Smooth muscle cell (in vitro differentiated cells): ENCODE measurements at regions not wholly inside any gene's neighbourhood (a gene's known extent, or its start where the extent isn't known, plus 50 kb on each side); places are given as distances from the start of the nearest gene placed in this dataset.

Experiments used
- DNase-seq: peaks from one replicate; lab custom pipeline; 2025; ENCODE audit not compliant: unreplicated experiment; lab: John Stamatoyannopoulos, UW
- H2AFZ ChIP-seq: fragments of 200-600 bp; sonication (generic); 2 replicates; pipeline ENCODE4 v1.6.0; 2016; ENCODE audit warnings: antibody characterized with exemption, low read depth, mild to moderate bottlenecking
- H3F3A ChIP-seq: fragments of 200-600 bp; sonication (generic); 2 replicates; pipeline ENCODE4 v1.6.0; 2017; ENCODE audit warnings: antibody characterized with exemption, low read depth
- H3K27ac ChIP-seq: fragments of 200-600 bp; sonication (generic); 2 replicates; pipeline ENCODE4 v1.5.1; 2016; ENCODE audit warnings: low read depth, mild to moderate bottlenecking
- H3K27me3 ChIP-seq: fragments of 200-600 bp; sonication (generic); 2 replicates; pipeline ENCODE4 v1.6.1; 2016; ENCODE audit warnings: low read depth, mild to moderate bottlenecking
- H3K36me3 ChIP-seq: fragments of 200-600 bp; sonication (generic); 2 replicates; pipeline ENCODE4 v1.5.1; 2016; ENCODE audit warnings: low read depth
- H3K4me1 ChIP-seq: fragments of 200-600 bp; sonication (generic); 2 replicates; pipeline ENCODE4 v1.5.1; 2016; ENCODE audit warnings: low read depth
- H3K4me2 ChIP-seq: fragments of 200-600 bp; sonication (generic); 2 replicates; pipeline ENCODE4 v1.6.0; 2016; ENCODE audit warnings: mild to moderate bottlenecking
- H3K4me3 ChIP-seq: fragments of 200-600 bp; sonication (generic); 2 replicates; pipeline ENCODE4 v1.5.1; 2016; ENCODE audit warnings: mild to moderate bottlenecking
- H3K79me2 ChIP-seq: fragments of 200-600 bp; sonication (generic); 2 replicates; pipeline ENCODE4 v1.6.0; 2016; ENCODE audit warnings: low read depth, mild to moderate bottlenecking
- H3K9ac ChIP-seq: fragments of 200-600 bp; sonication (generic); 2 replicates; pipeline ENCODE4 v1.6.0; 2016; ENCODE audit warnings: low read depth
- H3K9me3 ChIP-seq: fragments of 200-600 bp; sonication (generic); replicated peaks from 2 replicates; pipeline ENCODE4 v1.5.1; 2016; ENCODE audit warnings: low read depth
- H4K20me1 ChIP-seq: fragments of 200-600 bp; sonication (generic); 2 replicates; pipeline ENCODE4 v1.6.0; 2016; ENCODE audit warnings: low read depth
- WGBS: methylation state at CpG from one replicate; pipeline ENCODE4 v1.1.7; 2016; ENCODE audit warnings: low lambda C conversion rate; 5-methylcytosine and 5-hydroxymethylcytosine counted together
- TF ChIP-seq, protein P1 (sequence below): fragments of 200-600 bp; sonication (generic); IDR thresholded peaks from 2 replicates; pipeline ENCODE4 v1.5.1; 2017; ENCODE audit warnings: borderline replicate concordance, mild to moderate bottlenecking, antibody characterized with exemption; ENCODE audit not compliant: insufficient read depth, poor library complexity, severe bottlenecking

DNA sequence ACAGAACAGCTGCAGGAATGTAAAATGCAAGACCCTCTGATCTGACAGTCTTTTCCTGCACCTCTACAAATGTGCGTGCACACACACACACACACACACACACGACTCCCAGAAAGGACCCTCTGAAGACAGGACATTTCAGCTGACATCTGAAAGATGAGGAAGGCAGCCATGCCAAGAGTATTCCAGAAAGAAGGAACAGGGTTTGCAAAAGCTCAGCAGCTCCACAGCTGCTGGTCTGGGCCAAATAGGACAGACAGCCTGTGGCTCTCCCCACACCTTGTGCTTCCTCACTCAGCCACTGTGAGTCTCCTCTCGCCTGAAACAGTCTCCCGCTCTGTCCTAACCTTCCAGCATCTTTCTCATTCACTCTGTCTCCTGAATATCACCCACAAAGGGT lies 189.0 kb downstream of the PALM2AKAP2 start:
- no peak for DNase-seq
- WGBS = 81% methylated on average over 4 of the region's 4 CpGs

DNA sequence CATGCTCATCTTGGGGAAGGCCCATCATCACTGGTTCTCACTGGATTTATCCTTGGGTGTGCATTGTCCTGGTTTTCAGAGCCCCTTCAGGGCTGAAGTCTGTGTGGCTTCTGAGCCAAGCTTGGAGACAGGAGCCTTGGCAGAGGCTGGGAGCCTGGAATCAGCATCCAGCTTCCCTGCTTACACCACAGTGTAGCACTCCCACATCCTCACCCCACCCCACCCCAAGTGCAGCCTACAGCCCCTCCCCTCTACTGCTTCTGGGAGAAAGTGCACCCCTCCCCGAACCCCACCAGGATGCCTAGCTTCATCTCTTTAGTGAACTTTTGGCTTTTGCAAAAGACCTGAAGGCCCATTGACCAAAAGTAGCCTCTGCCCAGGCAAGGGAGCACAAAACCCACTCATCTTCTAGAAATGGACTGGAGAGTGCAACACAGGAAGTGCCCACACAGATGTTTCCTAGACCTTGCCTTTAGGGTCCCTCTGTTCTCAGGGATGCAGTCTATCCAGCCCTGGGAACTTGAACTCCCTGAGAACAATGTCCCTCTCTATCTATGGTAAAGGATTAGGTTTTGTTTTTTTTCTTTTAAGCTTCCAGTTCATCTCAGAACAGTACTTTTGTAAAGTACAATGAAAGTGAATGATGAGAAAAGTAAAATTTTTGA lies 189.7 kb downstream of the PALM2AKAP2 start:
- H2AFZ ChIP-seq = no peak overlapping the region
- no peaks in the 10 kb centered on the region for H3K9me3 ChIP-seq
- no peaks in the 10 kb centered on the region for H3K79me2 ChIP-seq
- H3F3A ChIP-seq = peaks cover 3% of the 10 kb centered on the region
- no peak overlapping the region for H3K4me2 ChIP-seq
- H3K36me3 ChIP-seq = no peaks in the 10 kb centered on the region
- no CpG with 5 or more reads among the region's 1 CpG for WGBS
- peaks cover 4% of the 10 kb centered on the region for H4K20me1 ChIP-seq
- no peak overlapping the region for H3K4me3 ChIP-seq
- no peak overlapping the region for H3K27ac ChIP-seq
- DNase-seq = no peak
- H3K27me3 ChIP-seq = no peaks in the 10 kb centered on the region
- TF ChIP-seq, protein P1, sequence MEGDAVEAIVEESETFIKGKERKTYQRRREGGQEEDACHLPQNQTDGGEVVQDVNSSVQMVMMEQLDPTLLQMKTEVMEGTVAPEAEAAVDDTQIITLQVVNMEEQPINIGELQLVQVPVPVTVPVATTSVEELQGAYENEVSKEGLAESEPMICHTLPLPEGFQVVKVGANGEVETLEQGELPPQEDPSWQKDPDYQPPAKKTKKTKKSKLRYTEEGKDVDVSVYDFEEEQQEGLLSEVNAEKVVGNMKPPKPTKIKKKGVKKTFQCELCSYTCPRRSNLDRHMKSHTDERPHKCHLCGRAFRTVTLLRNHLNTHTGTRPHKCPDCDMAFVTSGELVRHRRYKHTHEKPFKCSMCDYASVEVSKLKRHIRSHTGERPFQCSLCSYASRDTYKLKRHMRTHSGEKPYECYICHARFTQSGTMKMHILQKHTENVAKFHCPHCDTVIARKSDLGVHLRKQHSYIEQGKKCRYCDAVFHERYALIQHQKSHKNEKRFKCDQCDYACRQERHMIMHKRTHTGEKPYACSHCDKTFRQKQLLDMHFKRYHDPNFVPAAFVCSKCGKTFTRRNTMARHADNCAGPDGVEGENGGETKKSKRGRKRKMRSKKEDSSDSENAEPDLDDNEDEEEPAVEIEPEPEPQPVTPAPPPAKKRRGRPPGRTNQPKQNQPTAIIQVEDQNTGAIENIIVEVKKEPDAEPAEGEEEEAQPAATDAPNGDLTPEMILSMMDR = no peak
- no peak overlapping the region for H3K9ac ChIP-seq
- no peaks in the 10 kb centered on the region for H3K4me1 ChIP-seq

More for the DNA sequence above, 189.0 kb downstream of the PALM2AKAP2 start:
- peaks cover 3% of the 10 kb centered on the region for H3F3A ChIP-seq
- H3K9me3 ChIP-seq = no peaks in the 10 kb centered on the region
- no peak overlapping the region for H3K4me2 ChIP-seq
- H3K4me1 ChIP-seq = no peaks in the 10 kb centered on the region
- H4K20me1 ChIP-seq = peaks cover 4% of the 10 kb centered on the region
- H3K79me2 ChIP-seq = no peaks in the 10 kb centered on the region
- no peak overlapping the region for H2AFZ ChIP-seq
- H3K4me3 ChIP-seq = no peak overlapping the region
- no peaks in the 10 kb centered on the region for H3K36me3 ChIP-seq
- no peak overlapping the region for H3K9ac ChIP-seq
- TF ChIP-seq, protein P1 = no peak
- no peaks in the 10 kb centered on the region for H3K27me3 ChIP-seq
- H3K27ac ChIP-seq = no peak overlapping the region

DNA sequence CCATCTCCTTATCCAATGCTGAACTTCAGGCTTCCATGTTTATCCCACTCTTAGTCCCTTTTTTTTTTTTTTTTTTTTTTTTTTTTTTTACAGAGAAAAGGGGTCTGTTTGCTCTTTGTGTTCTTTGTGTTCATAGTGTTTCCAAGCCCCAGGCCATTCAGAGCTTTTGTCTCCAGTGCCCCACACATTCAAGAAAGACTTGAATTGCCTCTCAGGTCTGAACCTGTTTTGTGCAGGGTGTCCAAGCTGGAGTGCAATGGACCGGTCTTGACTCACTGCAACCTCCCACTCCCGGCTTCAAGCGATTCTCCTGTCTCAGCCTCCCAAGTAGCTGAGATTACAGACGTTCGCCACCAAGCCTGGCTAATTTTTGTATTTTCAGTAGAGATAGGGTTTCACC lies 191.2 kb downstream of the PALM2AKAP2 start:
- Histone ChIP-seq H4K20me1 (peaks cover 4% of the 10 kb centered on the region), H3K27me3 (no peaks in the 10 kb centered on the region), H3K79me2 (no peaks in the 10 kb centered on the region), H2AFZ (no peak overlapping the region), H3K4me3 (no peak overlapping the region), H3K4me2 (no peak overlapping the region), H3F3A (peaks cover 3% of the 10 kb centered on the region), H3K36me3 (no peaks in the 10 kb centered on the region), H3K9me3 (no peaks in the 10 kb centered on the region), H3K4me1 (no peaks in the 10 kb centered on the region), H3K9ac (no peak overlapping the region), H3K27ac (no peak overlapping the region)
- no peak for DNase-seq
- TF ChIP-seq, protein P1 = no peak
- 89% methylated on average over 5 of the region's 5 CpGs for WGBS
